Loucy (cell line): ENCODE measurements at regions not wholly inside any gene's neighbourhood (a gene's known extent, or its start where the extent isn't known, plus 50 kb on each side); places are given as distances from the start of the nearest gene placed in this dataset.

Source experiments
- CTCF ChIP-seq: fragments of 200-600 bp; sonication (generic); conservative IDR thresholded peaks from 2 replicates; pipeline ENCODE4 v1.5.1; 2014; ENCODE audit warnings: mild to moderate bottlenecking, antibody characterized with exemption, low read length
- EZH2phosphoT487 ChIP-seq: fragments of 200-600 bp; IDR thresholded peaks from 2 replicates; pipeline ENCODE4 v1.6.1; 2018; ENCODE audit warnings: antibody characterized with exemption, mild to moderate bottlenecking, moderate library complexity, borderline replicate concordance

GRCh38 chr18:5729983-5730699, 165.2 kb downstream of the TMEM200C start:
- no peak for TF ChIP-seq CTCF
- TF ChIP-seq EZH2phosphoT487: no peak
